A673 (cell line): ENCODE measurements at regions not wholly inside any gene's neighbourhood (a gene's known extent, or its start where the extent isn't known, plus 50 kb on each side); places are given as distances from the start of the nearest gene placed in this dataset.
"Not testable (repeated sequence)": the region's sequence is repeated elsewhere in the genome, so short reads cannot be mapped to it uniquely, and the experiment has no call there.

Experiments
- BruUV-seq: library from RNA; stranded (reverse); fragments of 400-500 nt; replicated peaks from 2 replicates; lab custom pipeline; 2021; lab: Mats Ljungman, UMichigan
- CTCF ChIA-PET: fragments of 300-600 bp; sonication (Branson Sonifier 250); formaldehyde crosslinking; loops from one replicate; lab custom pipeline; 2022; ENCODE audit warnings: antibody characterized with exemption; lab: Charles Lee
- POLR2A ChIA-PET: fragments of 300-600 bp; sonication (Branson Sonifier 250); formaldehyde crosslinking; loops from one replicate; lab custom pipeline; 2022; ENCODE audit warnings: antibody characterized with exemption; ENCODE audit not compliant: low non-redundant PET; lab: Charles Lee
- DNase-seq: peaks from one replicate; pipeline ENCODE4 v3.0.0-alpha.2; 2015; ENCODE audit warnings: low spot score
- H3K27ac ChIP-seq: fragments of 200-600 bp; sonication (generic); 2 replicates; pipeline ENCODE4 v1.5.1; 2016; ENCODE audit warnings: mixed run types, low read depth, mild to moderate bottlenecking, mixed read lengths, antibody characterized with exemption, low read length; ENCODE audit not compliant: poor library complexity, severe bottlenecking
- H3K27me3 ChIP-seq: fragments of 200-600 bp; sonication (generic); replicated peaks from 2 replicates; pipeline ENCODE4 v1.6.1; 2017; ENCODE audit warnings: mixed run types, low read depth, mild to moderate bottlenecking, mixed read lengths, antibody characterized with exemption, low read length; ENCODE audit not compliant: insufficient read depth, poor library complexity
- H3K36me3 ChIP-seq: fragments of 200-600 bp; sonication (generic); 2 replicates; pipeline ENCODE4 v1.6.1; 2016; ENCODE audit warnings: mixed run types, mild to moderate bottlenecking, mixed read lengths, antibody characterized with exemption, low read length; ENCODE audit not compliant: insufficient read depth, poor library complexity, severe bottlenecking
- H3K4me1 ChIP-seq: fragments of 200-600 bp; sonication (generic); 2 replicates; pipeline ENCODE4 v1.6.1; 2017; ENCODE audit warnings: mixed run types, mild to moderate bottlenecking, mixed read lengths, antibody characterized with exemption, low read length; ENCODE audit not compliant: insufficient read depth, poor library complexity, severe bottlenecking
- H3K4me3 ChIP-seq: fragments of 200-600 bp; sonication (generic); 2 replicates; pipeline ENCODE4 v1.5.1; 2016; ENCODE audit warnings: low read depth, mixed run types, mild to moderate bottlenecking, mixed read lengths, low read length; ENCODE audit not compliant: poor library complexity, severe bottlenecking
- H3K9me3 ChIP-seq: fragments of 200-600 bp; sonication (generic); 2 replicates; pipeline ENCODE4 v1.6.1; 2016; ENCODE audit warnings: mixed run types, low read depth, mild to moderate bottlenecking, mixed read lengths, antibody characterized with exemption, low read length; ENCODE audit not compliant: poor library complexity, severe bottlenecking
- CTCF ChIP-seq: fragments of 300-800, 200-600 bp; sonication (generic); conservative IDR thresholded peaks from 2 replicates; pipeline ENCODE4 v1.5.1; 2017; ENCODE audit warnings: low read depth, mild to moderate bottlenecking, antibody characterized with exemption, low read length, moderate library complexity, mixed read lengths
- EZH2 ChIP-seq: fragments of 200-600 bp; sonication (generic); IDR thresholded peaks from 2 replicates; pipeline ENCODE4 v1.6.1; 2017; ENCODE audit warnings: borderline replicate concordance, low read depth, mild to moderate bottlenecking, mixed read lengths, antibody characterized with exemption, low read length; ENCODE audit not compliant: poor library complexity, severe bottlenecking
- intact Hi-C: fragments of 100-400 bp; cut with micrococcal nuclease; formaldehyde crosslinking; loops from one replicate; pipeline ENCODE4 v1.10.0; 2022; ENCODE audit not compliant: unreplicated experiment

DNA sequence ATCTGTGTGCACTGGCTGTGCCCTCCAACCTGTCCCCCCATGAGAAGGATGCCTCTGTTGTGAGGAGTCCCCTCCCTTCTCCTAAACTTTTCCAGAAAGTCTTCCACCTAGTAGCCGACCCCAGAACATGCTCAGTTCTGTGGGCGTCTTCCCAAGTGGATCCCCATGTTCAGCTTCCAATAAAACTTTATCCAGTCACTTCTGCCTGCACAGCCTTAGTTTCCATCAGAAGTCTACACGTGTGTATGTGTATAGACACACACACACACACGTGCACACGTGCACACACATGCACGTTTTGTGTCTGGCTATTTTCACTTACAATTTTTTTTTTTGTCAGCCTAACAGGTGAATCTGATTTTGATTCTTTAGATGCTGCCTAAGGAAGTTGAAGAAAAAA, 115.1 kb downstream of the RTP5 start:
- no TSS peak for BruUV-seq
- TF ChIP-seq CTCF, result no peak
- no peak for TF ChIP-seq EZH2
- ChIA-PET CTCF (no interaction called here), POLR2A (no interaction called here)
- no peak overlapping the region for H3K27ac ChIP-seq
- H3K27me3 ChIP-seq, result no peaks in the 10 kb centered on the region
- no peaks in the 10 kb centered on the region for H3K4me1 ChIP-seq
- H3K9me3 ChIP-seq, result no peaks in the 10 kb centered on the region
- intact Hi-C loops, result no loop called here
- H3K4me3 ChIP-seq, result no peak overlapping the region
- no peak for DNase-seq
- H3K36me3 ChIP-seq, result no peaks in the 10 kb centered on the region

GRCh38 chr2:241985161-241985985, 115.8 kb downstream of the RTP5 start:
- H3K27ac ChIP-seq, intact Hi-C loops, H3K27me3 ChIP-seq, H3K9me3 ChIP-seq, H3K4me1 ChIP-seq, DNase-seq, H3K36me3 ChIP-seq, H3K4me3 ChIP-seq, POLR2A ChIA-PET, BruUV-seq, CTCF ChIA-PET: not testable (repeated sequence)

GRCh38 chr2:241985986-241986329, 116.4 kb downstream of the RTP5 start:
- ChIA-PET CTCF (no interaction called here), POLR2A (no interaction called here)
- no peaks in the 10 kb centered on the region for H3K9me3 ChIP-seq
- intact Hi-C loops, result no loop called here
- H3K4me1 ChIP-seq, result no peaks in the 10 kb centered on the region
- no peaks in the 10 kb centered on the region for H3K27me3 ChIP-seq
- H3K4me3 ChIP-seq, result no peak overlapping the region
- BruUV-seq, result no TSS peak
- H3K27ac ChIP-seq, result no peak overlapping the region
- H3K36me3 ChIP-seq, result no peaks in the 10 kb centered on the region
- TF ChIP-seq EZH2 (no peak), CTCF (no peak)
- no peak for DNase-seq
